GM12878 (cell line): ENCODE measurements at regions not wholly inside any gene's neighbourhood (a gene's known extent, or its start where the extent isn't known, plus 50 kb on each side); places are given as distances from the start of the nearest gene placed in this dataset.

Experiments
- ATAC-seq: fragments of 200-7000 bp; cut with Tn5 transposase; 3 replicates; pipeline ENCODE4 v1.9.1; 2020; ENCODE audit warnings: mild to moderate bottlenecking, moderate library complexity
- BruUV-seq: library from RNA; stranded (reverse); fragments of 400-500 nt; replicated peaks from 2 replicates; lab custom pipeline; 2021; lab: Mats Ljungman, UMichigan
- CTCF ChIA-PET: fragments of 300-600 bp; sonication (Branson Sonifier 250); formaldehyde crosslinking; extraction: SDS; loops from one replicate; lab custom pipeline; 2021; ENCODE audit warnings: inconsistent platforms; lab: Yijun Ruan, JAX
- POLR2A ChIA-PET: fragments of 350-600 bp; formaldehyde crosslinking; extraction: SDS; loops from one replicate; lab custom pipeline; 2021; ENCODE audit warnings: inconsistent platforms; lab: Charles Lee
- RAD21 ChIA-PET: fragments of 300-600 bp; sonication (Branson Sonifier 250); formaldehyde crosslinking; loops from one replicate; lab custom pipeline; 2023; ENCODE audit warnings: antibody characterized with exemption; ENCODE audit not compliant: unreplicated experiment; lab: Charles Lee
- SMC1A ChIA-PET: fragments of 300-600 bp; sonication (Branson Sonifier 250); formaldehyde crosslinking; loops from one replicate; lab custom pipeline; 2023; ENCODE audit not compliant: unreplicated experiment, uncharacterized antibody; lab: Charles Lee
- DNase-seq: peaks from one replicate; pipeline ENCODE4 v3.0.0-alpha.2; 2011; ENCODE audit warnings: low read depth, low spot score
- FAIRE-seq: peaks from 3 replicates; lab custom pipeline; 2011; peaks lifted over from hg19 to GRCh38; lab: Jason Lieb, UNC
- H2AFZ ChIP-seq: 2 replicates; pipeline ENCODE4 v1.6.0; 2011; ENCODE audit warnings: low read depth, low read length, control low read depth; ENCODE audit not compliant: control insufficient read depth
- H3K27ac ChIP-seq: 2 replicates; pipeline ENCODE4 v1.5.1; 2011; ENCODE audit warnings: control low read depth; ENCODE audit not compliant: control insufficient read depth, insufficient read depth
- H3K27me3 ChIP-seq, 2 experiments: replicated peaks in 1 of 2; 2 replicates each; pipeline versions ENCODE4 v1.6.0 to v1.6.1; 2011; ENCODE audit warnings: low read length in 1 of 2; ENCODE audit not compliant: control insufficient read depth in 2 of 2, insufficient read depth in 2 of 2
- H3K36me3 ChIP-seq, 2 experiments: 2 replicates each; pipeline ENCODE4 v1.5.1; 2011; ENCODE audit warnings: low read length in 1 of 2; ENCODE audit not compliant: control insufficient read depth in 2 of 2, insufficient read depth in 2 of 2
- H3K4me1 ChIP-seq: 2 replicates; pipeline ENCODE4 v1.6.1; 2011; ENCODE audit warnings: mild to moderate bottlenecking, low read length, moderate library complexity, mixed read lengths; ENCODE audit not compliant: control insufficient read depth, insufficient read depth
- H3K4me2 ChIP-seq: 2 replicates; pipeline ENCODE4 v1.6.0; 2011; ENCODE audit warnings: control low read depth; ENCODE audit not compliant: control insufficient read depth, insufficient read depth
- H3K4me3 ChIP-seq: fragments of 200-600 bp; sonication (generic); 2 replicates; pipeline ENCODE4 v1.5.1; 2016
- H3K79me2 ChIP-seq: 2 replicates; pipeline ENCODE4 v1.6.0; 2011; ENCODE audit warnings: low read length; ENCODE audit not compliant: control insufficient read depth, insufficient read depth
- H3K9ac ChIP-seq: 2 replicates; pipeline ENCODE4 v1.8.0; 2011; ENCODE audit warnings: low read length, control low read depth, mixed read lengths; ENCODE audit not compliant: control insufficient read depth, insufficient read depth
- H3K9me3 ChIP-seq: replicated peaks from 3 replicates; pipeline ENCODE4 v1.5.1; 2011; ENCODE audit warnings: mild to moderate bottlenecking, low read length; ENCODE audit not compliant: control insufficient read depth, insufficient read depth
- H4K20me1 ChIP-seq: 2 replicates; pipeline ENCODE4 v1.6.0; 2011; ENCODE audit not compliant: control insufficient read depth, insufficient read depth
- EGR1 ChIP-seq, 2 experiments: IDR thresholded peaks; 1 replicate in 1 of 2; 2 replicates in 1 of 2; pipeline ENCODE4 v1.6.1; 2011 to 2012; ENCODE audit warnings: low read depth in 2 of 2, low read length in 2 of 2, borderline replicate concordance in 1 of 2, mild to moderate bottlenecking in 1 of 2, moderate library complexity in 1 of 2
- EP300 ChIP-seq, 2 experiments: fragments of 150-350 bp in 1 of 2; IDR thresholded peaks; 2 replicates each; pipeline ENCODE4 v1.6.1; 2011 to 2012; ENCODE audit warnings: low read depth in 2 of 2, low read length in 2 of 2, borderline replicate concordance in 1 of 2, improper control_type of control experiment in 1 of 2, inconsistent platforms in 1 of 2; ENCODE audit not compliant: control insufficient read depth in 1 of 2
- ESRRA ChIP-seq: IDR thresholded peaks from 2 replicates; pipeline ENCODE4 v1.6.1; 2012; ENCODE audit warnings: mild to moderate bottlenecking, low read length, improper control_type of control experiment
- FOXM1 ChIP-seq: IDR thresholded peaks from 2 replicates; pipeline ENCODE4 v1.6.1; 2012; ENCODE audit warnings: low read depth, mild to moderate bottlenecking, inconsistent platforms, low read length, moderate library complexity
- HDAC2 ChIP-seq: fragments of 200-600 bp; sonication (generic); IDR thresholded peaks from 2 replicates; pipeline ENCODE4 v1.6.1; 2017
- NFIC ChIP-seq: IDR thresholded peaks from 2 replicates; pipeline ENCODE4 v1.6.1; 2012; ENCODE audit warnings: low read depth, mild to moderate bottlenecking, inconsistent platforms, low read length, moderate library complexity
- NRF1 ChIP-seq: conservative IDR thresholded peaks from 2 replicates; pipeline ENCODE4 v1.6.1; 2011; ENCODE audit warnings: mild to moderate bottlenecking, low read depth, low read length, improper control_type of control experiment
- SUZ12 ChIP-seq: fragments of 200-600 bp; sonication (generic); IDR thresholded peaks from one replicate; pipeline ENCODE4 v1.6.1; 2018; ENCODE audit warnings: antibody characterized with exemption, mild to moderate bottlenecking; ENCODE audit not compliant: unreplicated experiment
- WGBS: methylation state at CpG from one replicate; pipeline ENCODE4 v1.1.6; 2016; ENCODE audit warnings: low lambda C conversion rate; ENCODE audit not compliant: insufficient replicate concordance, insufficient coverage; ENCODE audit errors: missing lambda C conversion rate; 5-methylcytosine and 5-hydroxymethylcytosine counted together
- in situ Hi-C: fragments of 300-500 bp; cut with MboI; formaldehyde crosslinking; loops from 9 replicates; pipeline ENCODE4 v1.14.3; 2018; ENCODE audit warnings: mixed read lengths
- intact Hi-C: fragments of 100-400 bp; cut with micrococcal nuclease; formaldehyde crosslinking; loops from one replicate; pipeline ENCODE4 v1.14.2; 2022; ENCODE audit not compliant: unreplicated experiment
- TF ChIP-seq, protein P1 (sequence below): fragments of 450-650 bp; IDR thresholded peaks from 2 replicates; pipeline ENCODE4 v1.6.1; 2017; ENCODE audit warnings: mild to moderate bottlenecking, moderate library complexity
- TF ChIP-seq, protein P2 (sequence below): fragments of 450-650 bp; conservative IDR thresholded peaks from 2 replicates; pipeline ENCODE4 v1.6.1; 2017; ENCODE audit warnings: mild to moderate bottlenecking, moderate library complexity

DNA sequence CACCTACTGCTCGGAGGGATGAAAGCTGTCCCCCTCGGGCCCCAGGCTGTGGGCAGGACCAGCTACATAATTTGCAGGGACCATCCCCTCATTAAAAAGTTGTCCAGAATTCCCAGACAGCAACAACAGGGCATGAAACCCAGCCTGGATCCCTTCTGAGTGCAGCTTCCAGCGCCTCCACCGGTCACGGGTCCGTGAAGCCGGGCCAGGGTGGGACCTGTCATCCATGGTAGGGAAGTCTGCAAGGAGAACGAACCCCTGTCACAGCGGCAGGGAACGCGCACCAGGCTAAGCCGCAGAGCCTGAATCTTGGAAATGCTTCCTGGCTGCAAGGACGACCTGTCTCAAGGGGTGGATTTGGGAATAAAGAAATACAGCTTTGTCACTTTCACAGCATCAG is 214.2 kb downstream of the RBFOX3 start (continued):
- TF ChIP-seq, protein P1, sequence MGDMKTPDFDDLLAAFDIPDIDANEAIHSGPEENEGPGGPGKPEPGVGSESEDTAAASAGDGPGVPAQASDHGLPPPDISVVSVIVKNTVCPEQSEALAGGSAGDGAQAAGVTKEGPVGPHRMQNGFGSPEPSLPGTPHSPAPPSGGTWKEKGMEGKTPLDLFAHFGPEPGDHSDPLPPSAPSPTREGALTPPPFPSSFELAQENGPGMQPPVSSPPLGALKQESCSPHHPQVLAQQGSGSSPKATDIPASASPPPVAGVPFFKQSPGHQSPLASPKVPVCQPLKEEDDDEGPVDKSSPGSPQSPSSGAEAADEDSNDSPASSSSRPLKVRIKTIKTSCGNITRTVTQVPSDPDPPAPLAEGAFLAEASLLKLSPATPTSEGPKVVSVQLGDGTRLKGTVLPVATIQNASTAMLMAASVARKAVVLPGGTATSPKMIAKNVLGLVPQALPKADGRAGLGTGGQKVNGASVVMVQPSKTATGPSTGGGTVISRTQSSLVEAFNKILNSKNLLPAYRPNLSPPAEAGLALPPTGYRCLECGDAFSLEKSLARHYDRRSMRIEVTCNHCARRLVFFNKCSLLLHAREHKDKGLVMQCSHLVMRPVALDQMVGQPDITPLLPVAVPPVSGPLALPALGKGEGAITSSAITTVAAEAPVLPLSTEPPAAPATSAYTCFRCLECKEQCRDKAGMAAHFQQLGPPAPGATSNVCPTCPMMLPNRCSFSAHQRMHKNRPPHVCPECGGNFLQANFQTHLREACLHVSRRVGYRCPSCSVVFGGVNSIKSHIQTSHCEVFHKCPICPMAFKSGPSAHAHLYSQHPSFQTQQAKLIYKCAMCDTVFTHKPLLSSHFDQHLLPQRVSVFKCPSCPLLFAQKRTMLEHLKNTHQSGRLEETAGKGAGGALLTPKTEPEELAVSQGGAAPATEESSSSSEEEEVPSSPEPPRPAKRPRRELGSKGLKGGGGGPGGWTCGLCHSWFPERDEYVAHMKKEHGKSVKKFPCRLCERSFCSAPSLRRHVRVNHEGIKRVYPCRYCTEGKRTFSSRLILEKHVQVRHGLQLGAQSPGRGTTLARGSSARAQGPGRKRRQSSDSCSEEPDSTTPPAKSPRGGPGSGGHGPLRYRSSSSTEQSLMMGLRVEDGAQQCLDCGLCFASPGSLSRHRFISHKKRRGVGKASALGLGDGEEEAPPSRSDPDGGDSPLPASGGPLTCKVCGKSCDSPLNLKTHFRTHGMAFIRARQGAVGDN = no peak
- TF ChIP-seq EP300 (IDR thresholded peaks at IDR 0.05; ENCODE audit: borderline replicate concordance in 1 of 2, control insufficient read depth in 1 of 2, low read depth in 2 of 2, low read length in 2 of 2) (no peak), FOXM1 (no peak)

DNA sequence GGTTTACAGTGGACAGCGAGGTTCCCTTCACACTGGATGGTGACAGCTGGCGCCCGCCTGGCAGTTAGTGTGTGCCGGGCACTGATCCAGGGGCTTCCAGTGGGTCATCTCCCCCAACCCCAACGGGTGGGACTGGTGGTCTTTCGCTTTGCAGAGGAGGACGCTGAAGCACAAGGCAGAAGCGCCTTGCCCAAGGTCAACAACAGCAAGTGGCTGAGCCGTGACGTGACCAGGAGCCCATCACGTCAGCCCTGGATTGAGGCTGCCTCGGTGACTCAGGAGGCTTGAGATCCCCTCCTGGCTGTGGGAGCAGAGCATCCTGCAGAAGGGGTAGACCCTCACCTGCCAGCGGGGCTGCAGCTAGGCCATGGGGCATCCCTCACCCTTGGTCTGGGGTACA is 215.3 kb downstream of the RBFOX3 start:
- no peak overlapping the region for H3K9ac ChIP-seq
- no peaks in the 10 kb centered on the region for H3K36me3 ChIP-seq
- H2AFZ ChIP-seq = no peak overlapping the region
- TF ChIP-seq, protein P2, sequence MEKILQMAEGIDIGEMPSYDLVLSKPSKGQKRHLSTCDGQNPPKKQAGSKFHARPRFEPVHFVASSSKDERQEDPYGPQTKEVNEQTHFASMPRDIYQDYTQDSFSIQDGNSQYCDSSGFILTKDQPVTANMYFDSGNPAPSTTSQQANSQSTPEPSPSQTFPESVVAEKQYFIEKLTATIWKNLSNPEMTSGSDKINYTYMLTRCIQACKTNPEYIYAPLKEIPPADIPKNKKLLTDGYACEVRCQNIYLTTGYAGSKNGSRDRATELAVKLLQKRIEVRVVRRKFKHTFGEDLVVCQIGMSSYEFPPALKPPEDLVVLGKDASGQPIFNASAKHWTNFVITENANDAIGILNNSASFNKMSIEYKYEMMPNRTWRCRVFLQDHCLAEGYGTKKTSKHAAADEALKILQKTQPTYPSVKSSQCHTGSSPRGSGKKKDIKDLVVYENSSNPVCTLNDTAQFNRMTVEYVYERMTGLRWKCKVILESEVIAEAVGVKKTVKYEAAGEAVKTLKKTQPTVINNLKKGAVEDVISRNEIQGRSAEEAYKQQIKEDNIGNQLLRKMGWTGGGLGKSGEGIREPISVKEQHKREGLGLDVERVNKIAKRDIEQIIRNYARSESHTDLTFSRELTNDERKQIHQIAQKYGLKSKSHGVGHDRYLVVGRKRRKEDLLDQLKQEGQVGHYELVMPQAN = no peak
- TF ChIP-seq SUZ12 = no peak
- no peak for TF ChIP-seq NRF1
- TF ChIP-seq HDAC2 = no peak
- no peak for TF ChIP-seq ESRRA
- TF ChIP-seq EGR1 (IDR thresholded peaks at IDR 0.05; ENCODE audit: borderline replicate concordance in 1 of 2, low read depth in 2 of 2, low read length in 2 of 2) = no peak
- no peak for TF ChIP-seq NFIC
- no TSS peak for BruUV-seq
- H3K4me1 ChIP-seq = no peaks in the 10 kb centered on the region
- H3K27ac ChIP-seq = no peak overlapping the region
- no peaks in the 10 kb centered on the region for H3K9me3 ChIP-seq
- in situ Hi-C loops = no loop called here
- no peak overlapping the region for H3K4me3 ChIP-seq
- H3K27me3 ChIP-seq = peaks cover 0 to 6% of the 10 kb centered on the region in 2 experiments; a peak in 3 of 4 replicates
- intact Hi-C loops = no loop called here
- 32% methylated on average over 13 of the region's 13 CpGs for WGBS
- FAIRE-seq (no peak), ATAC-seq (no peak), DNase-seq (no peak)
- H3K79me2 ChIP-seq = no peaks in the 10 kb centered on the region
- no peak overlapping the region for H3K4me2 ChIP-seq
- ChIA-PET SMC1A (no interaction called here), CTCF (interaction anchor here (1.6 kb wide), 1 partner anchor 307 kb away, joined by 3 read pairs; no protein-coding TSS in a partner anchor), POLR2A (no interaction called here), RAD21 (no interaction called here)
- no peaks in the 10 kb centered on the region for H4K20me1 ChIP-seq
